ENCODE measurements at regions not wholly inside any gene's neighbourhood (a gene's known extent, or its start where the extent isn't known, plus 50 kb on each side); places are given as distances from the start of the nearest gene placed in this dataset.
A peak's percentile ranks its signal among the peaks of the same experiment; 100 is the strongest.

GRCh38 chr3:5324780-5325179 is 137.3 kb downstream of the EDEM1 start:
- no peaks in the 10 kb centered on the region for H3K36me3 ChIP-seq (ENCODE audit: control insufficient read depth, insufficient read depth, low read length)
- peaks cover under 1% of the 10 kb centered on the region for H3K4me1 ChIP-seq (ENCODE audit: control insufficient read depth, insufficient read depth, low read length, poor library complexity, severe bottlenecking)
- 64 to 66% methylated on average over 4 of the region's 4 CpGs for WGBS, 2 experiments (ENCODE audit: insufficient coverage in 2 of 2)
- H3K4me3 ChIP-seq (ENCODE audit: extremely low read depth, insufficient read depth, low read length, poor library complexity, severe bottlenecking), result no peak overlapping the region
- H3K9me3 ChIP-seq (ENCODE audit: control insufficient read depth, low read length), result no peaks in the 10 kb centered on the region
- no peak overlapping the region for H3K27ac ChIP-seq (ENCODE audit: low read depth, low read length, severe bottlenecking)

GRCh38 chr3:5330152-5330810 is 142.8 kb downstream of the EDEM1 start:
- 82 to 85% methylated on average over 5 to 6 of the region's 9 CpGs for WGBS, 2 experiments (ENCODE audit: insufficient coverage in 2 of 2)
- Histone ChIP-seq H3K27ac (ENCODE audit: low read depth, low read length, severe bottlenecking) (peak overlapping the region; percentile 43), H3K4me1 (ENCODE audit: control insufficient read depth, insufficient read depth, low read length, poor library complexity, severe bottlenecking) (peaks cover 3% of the 10 kb centered on the region), H3K36me3 (ENCODE audit: control insufficient read depth, insufficient read depth, low read length) (no peaks in the 10 kb centered on the region), H3K9me3 (ENCODE audit: control insufficient read depth, low read length) (no peaks in the 10 kb centered on the region), H3K4me3 (ENCODE audit: extremely low read depth, insufficient read depth, low read length, poor library complexity, severe bottlenecking) (no peak overlapping the region)

GRCh38 chr3:5331567-5332269 is 144.2 kb downstream of the EDEM1 start:
- H3K4me1 ChIP-seq (ENCODE audit: control insufficient read depth, insufficient read depth, low read length, poor library complexity, severe bottlenecking), result peaks cover 3% of the 10 kb centered on the region
- WGBS, 2 experiments (ENCODE audit: insufficient coverage in 2 of 2), result 86 to 96% methylated on average over 2 of the region's 3 CpGs
- H3K27ac ChIP-seq (ENCODE audit: low read depth, low read length, severe bottlenecking), result no peak overlapping the region
- no peaks in the 10 kb centered on the region for H3K9me3 ChIP-seq (ENCODE audit: control insufficient read depth, low read length)
- H3K4me3 ChIP-seq (ENCODE audit: extremely low read depth, insufficient read depth, low read length, poor library complexity, severe bottlenecking), result no peak overlapping the region
- no peaks in the 10 kb centered on the region for H3K36me3 ChIP-seq (ENCODE audit: control insufficient read depth, insufficient read depth, low read length)

- WGBS, 2 experiments (ENCODE audit: insufficient coverage in 2 of 2), result 95 to 96% methylated on average over 2 of the region's 3 CpGs
- H3K36me3 ChIP-seq (ENCODE audit: control insufficient read depth, insufficient read depth, low read length), result no peaks in the 10 kb centered on the region
- H3K4me1 ChIP-seq (ENCODE audit: control insufficient read depth, insufficient read depth, low read length, poor library complexity, severe bottlenecking), result peaks cover 3% of the 10 kb centered on the region
- no peaks in the 10 kb centered on the region for H3K9me3 ChIP-seq (ENCODE audit: control insufficient read depth, low read length)
- no peak overlapping the region for H3K27ac ChIP-seq (ENCODE audit: low read depth, low read length, severe bottlenecking)
- no peak overlapping the region for H3K4me3 ChIP-seq (ENCODE audit: extremely low read depth, insufficient read depth, low read length, poor library complexity, severe bottlenecking)
Observed at GRCh38 chr3:5332270-5332956, 144.9 kb downstream of the EDEM1 start.

GRCh38 chr3:5339967-5340535 is 152.5 kb downstream of the EDEM1 start:
- Histone ChIP-seq H3K27ac (ENCODE audit: low read depth, low read length, severe bottlenecking) (no peak overlapping the region), H3K36me3 (ENCODE audit: control insufficient read depth, insufficient read depth, low read length) (no peaks in the 10 kb centered on the region), H3K4me1 (ENCODE audit: control insufficient read depth, insufficient read depth, low read length, poor library complexity, severe bottlenecking) (peaks cover 19% of the 10 kb centered on the region), H3K4me3 (ENCODE audit: extremely low read depth, insufficient read depth, low read length, poor library complexity, severe bottlenecking) (no peak overlapping the region), H3K9me3 (ENCODE audit: control insufficient read depth, low read length) (no peaks in the 10 kb centered on the region)
- 82 to 93% methylated on average over 4 to 8 of the region's 8 CpGs for WGBS, 2 experiments (ENCODE audit: insufficient coverage in 2 of 2)

GRCh38 chr3:5341610-5342009 is 154.1 kb downstream of the EDEM1 start:
- Histone ChIP-seq H3K9me3 (ENCODE audit: control insufficient read depth, low read length) (no peaks in the 10 kb centered on the region), H3K27ac (ENCODE audit: low read depth, low read length, severe bottlenecking) (peak overlapping the region; percentile 53), H3K4me3 (ENCODE audit: extremely low read depth, insufficient read depth, low read length, poor library complexity, severe bottlenecking) (no peak overlapping the region), H3K4me1 (ENCODE audit: control insufficient read depth, insufficient read depth, low read length, poor library complexity, severe bottlenecking) (peaks cover 19% of the 10 kb centered on the region), H3K36me3 (ENCODE audit: control insufficient read depth, insufficient read depth, low read length) (no peaks in the 10 kb centered on the region)
- WGBS, 2 experiments (ENCODE audit: insufficient coverage in 2 of 2), result 58 to 66% methylated on average over 7 of the region's 7 CpGs

GRCh38 chr3:5343459-5343858 is 156.0 kb downstream of the EDEM1 start:
- Histone ChIP-seq H3K27ac (ENCODE audit: low read depth, low read length, severe bottlenecking) (no peak overlapping the region), H3K4me1 (ENCODE audit: control insufficient read depth, insufficient read depth, low read length, poor library complexity, severe bottlenecking) (peaks cover 19% of the 10 kb centered on the region), H3K36me3 (ENCODE audit: control insufficient read depth, insufficient read depth, low read length) (no peaks in the 10 kb centered on the region), H3K9me3 (ENCODE audit: control insufficient read depth, low read length) (no peaks in the 10 kb centered on the region), H3K4me3 (ENCODE audit: extremely low read depth, insufficient read depth, low read length, poor library complexity, severe bottlenecking) (no peak overlapping the region)
- WGBS, 2 experiments (ENCODE audit: insufficient coverage in 2 of 2), result 75 to 86% methylated on average over 2 of the region's 2 CpGs

- H3K9me3 ChIP-seq (ENCODE audit: control insufficient read depth, low read length), result no peaks in the 10 kb centered on the region
- WGBS, 2 experiments (ENCODE audit: insufficient coverage in 2 of 2), result no CpG with 5 or more reads among the region's 1 CpG
- peaks cover 19% of the 10 kb centered on the region for H3K4me1 ChIP-seq (ENCODE audit: control insufficient read depth, insufficient read depth, low read length, poor library complexity, severe bottlenecking)
- no peak overlapping the region for H3K4me3 ChIP-seq (ENCODE audit: extremely low read depth, insufficient read depth, low read length, poor library complexity, severe bottlenecking)
- no peaks in the 10 kb centered on the region for H3K36me3 ChIP-seq (ENCODE audit: control insufficient read depth, insufficient read depth, low read length)
- no peak overlapping the region for H3K27ac ChIP-seq (ENCODE audit: low read depth, low read length, severe bottlenecking)
Observed at GRCh38 chr3:5344707-5345106, 157.2 kb downstream of the EDEM1 start.

- Histone ChIP-seq H3K4me1 (ENCODE audit: control insufficient read depth, insufficient read depth, low read length, poor library complexity, severe bottlenecking) (peaks cover 4% of the 10 kb centered on the region), H3K36me3 (ENCODE audit: control insufficient read depth, insufficient read depth, low read length) (no peaks in the 10 kb centered on the region), H3K4me3 (ENCODE audit: extremely low read depth, insufficient read depth, low read length, poor library complexity, severe bottlenecking) (no peak overlapping the region), H3K9me3 (ENCODE audit: control insufficient read depth, low read length) (no peaks in the 10 kb centered on the region), H3K27ac (ENCODE audit: low read depth, low read length, severe bottlenecking) (no peak overlapping the region)
Observed at GRCh38 chr3:5347486-5347885, 160.0 kb downstream of the EDEM1 start.

GRCh38 chr3:5348229-5348902 is 160.9 kb downstream of the EDEM1 start:
- Histone ChIP-seq H3K36me3 (ENCODE audit: control insufficient read depth, insufficient read depth, low read length) (no peaks in the 10 kb centered on the region), H3K4me1 (ENCODE audit: control insufficient read depth, insufficient read depth, low read length, poor library complexity, severe bottlenecking) (peaks cover 4% of the 10 kb centered on the region), H3K27ac (ENCODE audit: low read depth, low read length, severe bottlenecking) (no peak overlapping the region), H3K9me3 (ENCODE audit: control insufficient read depth, low read length) (no peaks in the 10 kb centered on the region), H3K4me3 (ENCODE audit: extremely low read depth, insufficient read depth, low read length, poor library complexity, severe bottlenecking) (no peak overlapping the region)
- WGBS, 2 experiments (ENCODE audit: insufficient coverage in 2 of 2), result 83 to 92% methylated on average over 3 to 4 of the region's 5 CpGs

Measured in mesodermal cell (in vitro differentiated cells).